LNCAP (cell line): ENCODE measurements at regions not wholly inside any gene's neighbourhood (a gene's known extent, or its start where the extent isn't known, plus 50 kb on each side); places are given as distances from the start of the nearest gene placed in this dataset.

Experiments used
- CTCF ChIP-seq: fragments of 450-650 bp; IDR thresholded peaks from 2 replicates; pipeline ENCODE4 v1.5.1; 2017; ENCODE audit warnings: mild to moderate bottlenecking

- no peak for TF ChIP-seq CTCF
Observed at GRCh38 chr6:56339524-56339923, 92.1 kb upstream of the COL21A1 start.

GRCh38 chr6:56335726-56336125 is 88.3 kb upstream of the COL21A1 start:
- TF ChIP-seq CTCF, result no peak

GRCh38 chr6:56334937-56335336 is 87.6 kb upstream of the COL21A1 start:
- TF ChIP-seq CTCF, result no peak

- TF ChIP-seq CTCF, result no peak
Observed at GRCh38 chr6:56329271-56330050, 82.1 kb upstream of the COL21A1 start.

- TF ChIP-seq CTCF, result no peak
Observed at GRCh38 chr6:56328728-56329090, 81.3 kb upstream of the COL21A1 start.

- TF ChIP-seq CTCF, result no peak
Observed at GRCh38 chr6:56327946-56328727, 80.8 kb upstream of the COL21A1 start.

- no peak for TF ChIP-seq CTCF
Observed at GRCh38 chr6:56324396-56324795, 77.0 kb upstream of the COL21A1 start.
